OCI-LY7 (cell line): ENCODE measurements at regions not wholly inside any gene's neighbourhood (a gene's known extent, or its start where the extent isn't known, plus 50 kb on each side); places are given as distances from the start of the nearest gene placed in this dataset.

ENCODE experiments used
- EZH2phosphoT487 ChIP-seq: fragments of 200-600 bp; sonication (generic); IDR thresholded peaks from 2 replicates; pipeline ENCODE4 v1.6.1; 2018; ENCODE audit warnings: low read depth, borderline replicate concordance, mild to moderate bottlenecking, mixed run types, antibody characterized with exemption, low read length, moderate library complexity, mixed read lengths
- TF ChIP-seq, protein P1 (sequence below): fragments of 200-600 bp; sonication (generic); conservative IDR thresholded peaks from 2 replicates; pipeline ENCODE4 v1.5.1; 2014; ENCODE audit warnings: mild to moderate bottlenecking, antibody characterized with exemption, low read length, moderate library complexity, mixed read lengths

DNA sequence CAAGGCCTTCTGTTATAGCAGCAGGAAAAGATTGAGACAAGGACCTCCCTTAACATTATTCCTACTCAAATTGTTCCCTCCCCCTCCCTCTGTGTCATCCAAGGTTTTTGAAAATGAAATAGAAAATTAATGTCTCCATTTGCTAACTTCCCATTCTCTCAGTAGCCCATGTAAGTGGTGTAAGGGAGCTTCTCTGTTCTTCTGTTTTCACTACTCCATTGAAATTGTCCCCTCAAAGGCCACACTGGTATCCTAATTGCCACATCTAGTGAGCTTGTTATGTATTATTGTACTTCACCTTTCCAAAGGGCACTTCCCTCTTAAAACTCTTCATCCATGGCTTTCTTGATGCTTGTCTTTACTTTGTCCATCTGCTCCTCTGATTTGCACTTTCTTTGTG is 131.2 kb upstream of the PIK3R1 start:
- TF ChIP-seq, protein P1, sequence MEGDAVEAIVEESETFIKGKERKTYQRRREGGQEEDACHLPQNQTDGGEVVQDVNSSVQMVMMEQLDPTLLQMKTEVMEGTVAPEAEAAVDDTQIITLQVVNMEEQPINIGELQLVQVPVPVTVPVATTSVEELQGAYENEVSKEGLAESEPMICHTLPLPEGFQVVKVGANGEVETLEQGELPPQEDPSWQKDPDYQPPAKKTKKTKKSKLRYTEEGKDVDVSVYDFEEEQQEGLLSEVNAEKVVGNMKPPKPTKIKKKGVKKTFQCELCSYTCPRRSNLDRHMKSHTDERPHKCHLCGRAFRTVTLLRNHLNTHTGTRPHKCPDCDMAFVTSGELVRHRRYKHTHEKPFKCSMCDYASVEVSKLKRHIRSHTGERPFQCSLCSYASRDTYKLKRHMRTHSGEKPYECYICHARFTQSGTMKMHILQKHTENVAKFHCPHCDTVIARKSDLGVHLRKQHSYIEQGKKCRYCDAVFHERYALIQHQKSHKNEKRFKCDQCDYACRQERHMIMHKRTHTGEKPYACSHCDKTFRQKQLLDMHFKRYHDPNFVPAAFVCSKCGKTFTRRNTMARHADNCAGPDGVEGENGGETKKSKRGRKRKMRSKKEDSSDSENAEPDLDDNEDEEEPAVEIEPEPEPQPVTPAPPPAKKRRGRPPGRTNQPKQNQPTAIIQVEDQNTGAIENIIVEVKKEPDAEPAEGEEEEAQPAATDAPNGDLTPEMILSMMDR, result no peak
- TF ChIP-seq EZH2phosphoT487, result no peak
